Brain pericyte (primary cell): ENCODE measurements at regions not wholly inside any gene's neighbourhood (a gene's known extent, or its start where the extent isn't known, plus 50 kb on each side); places are given as distances from the start of the nearest gene placed in this dataset.

Experiments used
- DNase-seq: peaks from one replicate; pipeline ENCODE4 v3.0.0-alpha.2; 2012; ENCODE audit warnings: low read depth, low spot score

GRCh38 chr12:107549651-107550480 lies 135.7 kb upstream of the PWP1 start:
- DNase-seq: no peak

- no peak for DNase-seq
Measured at GRCh38 chr12:107551434-107551833, 134.2 kb upstream of the PWP1 start.

- DNase-seq: no peak
Measured at GRCh38 chr12:107552263-107552662, 133.3 kb upstream of the PWP1 start.

- no peak for DNase-seq
Measured at GRCh38 chr12:107553211-107553765, 132.3 kb upstream of the PWP1 start.

GRCh38 chr12:107554941-107555340 lies 130.7 kb upstream of the PWP1 start:
- DNase-seq: no peak

- DNase-seq: no peak
Measured at GRCh38 chr12:107557026-107557425, 128.6 kb upstream of the PWP1 start.

- no peak for DNase-seq
Measured at GRCh38 chr12:107557589-107558100, 128.0 kb upstream of the PWP1 start.

- no peak for DNase-seq
Measured at GRCh38 chr12:107558141-107558815, 127.3 kb upstream of the PWP1 start.

- no peak for DNase-seq
Measured at GRCh38 chr12:107558816-107559382, 126.7 kb upstream of the PWP1 start.

GRCh38 chr12:107560165-107560898 lies 125.3 kb upstream of the PWP1 start:
- no peak for DNase-seq

GRCh38 chr12:107560899-107561285 lies 124.7 kb upstream of the PWP1 start:
- DNase-seq: no peak

- DNase-seq: no peak
Measured at GRCh38 chr12:107564946-107565345, 120.7 kb upstream of the PWP1 start.

- DNase-seq: no peak
Measured at GRCh38 chr12:107565551-107565950, 120.0 kb upstream of the PWP1 start.

- no peak for DNase-seq
Measured at GRCh38 chr12:107567876-107568619, 117.6 kb upstream of the PWP1 start.

- DNase-seq: no peak
Measured at GRCh38 chr12:107568718-107569117, 116.9 kb upstream of the PWP1 start.

- DNase-seq: no peak
Measured at GRCh38 chr12:107570721-107571120, 114.9 kb upstream of the PWP1 start.

GRCh38 chr12:107571492-107571891 lies 114.1 kb upstream of the PWP1 start:
- DNase-seq: no peak

GRCh38 chr12:107574691-107575090 lies 110.9 kb upstream of the PWP1 start:
- DNase-seq: no peak

GRCh38 chr12:107580750-107581618 lies 104.6 kb upstream of the PWP1 start:
- DNase-seq: no peak

- no peak for DNase-seq
Measured at GRCh38 chr12:107581619-107582015, 104.0 kb upstream of the PWP1 start.
